Loucy (cell line): ENCODE measurements at regions not wholly inside any gene's neighbourhood (a gene's known extent, or its start where the extent isn't known, plus 50 kb on each side); places are given as distances from the start of the nearest gene placed in this dataset.

Experiments
- H2AFZ ChIP-seq: fragments of 200-600 bp; sonication (generic); 2 replicates; pipeline ENCODE4 v1.6.0; 2016; ENCODE audit warnings: antibody characterized with exemption, mild to moderate bottlenecking, low read length, moderate library complexity
- H3F3A ChIP-seq: fragments of 200-600 bp; 2 replicates; pipeline ENCODE4 v1.6.0; 2016; ENCODE audit warnings: antibody characterized with exemption, low read depth, mild to moderate bottlenecking
- H3K27me3 ChIP-seq: fragments of 200-600 bp; sonication (generic); 2 replicates; pipeline ENCODE4 v1.6.1; 2014; ENCODE audit warnings: low read length, mild to moderate bottlenecking; ENCODE audit not compliant: insufficient read depth, poor library complexity, severe bottlenecking
- H3K36me3 ChIP-seq: fragments of 200-600 bp; sonication (generic); 2 replicates; pipeline ENCODE4 v1.6.1; 2016; ENCODE audit warnings: low read length; ENCODE audit not compliant: insufficient read depth
- H3K4me1 ChIP-seq: fragments of 200-600 bp; sonication (generic); 2 replicates; pipeline ENCODE4 v1.5.1; 2014; ENCODE audit warnings: low read length, mild to moderate bottlenecking; ENCODE audit not compliant: insufficient read depth, poor library complexity, severe bottlenecking
- H3K4me2 ChIP-seq: fragments of 200-600 bp; sonication (generic); 2 replicates; pipeline ENCODE4 v1.6.0; 2014; ENCODE audit warnings: antibody characterized with exemption, low read length, low read depth, mild to moderate bottlenecking; ENCODE audit not compliant: poor library complexity, severe bottlenecking
- H3K4me3 ChIP-seq: fragments of 200-600 bp; sonication (generic); 2 replicates; pipeline ENCODE4 v1.5.1; 2014; ENCODE audit warnings: low read length, mild to moderate bottlenecking, mixed read lengths; ENCODE audit not compliant: poor library complexity, severe bottlenecking
- H3K79me2 ChIP-seq: fragments of 200-600 bp; sonication (generic); 2 replicates; pipeline ENCODE4 v1.6.1; 2014; ENCODE audit warnings: low read length; ENCODE audit not compliant: insufficient read depth
- H3K9ac ChIP-seq: fragments of 200-600 bp; sonication (generic); 2 replicates; pipeline ENCODE4 v1.6.0; 2014; ENCODE audit warnings: mild to moderate bottlenecking, low read depth, low read length, moderate library complexity; ENCODE audit not compliant: poor library complexity, severe bottlenecking
- H3K9me2 ChIP-seq: fragments of 200-600 bp; sonication (generic); replicated peaks from 2 replicates; pipeline ENCODE4 v1.6.1; 2016; ENCODE audit warnings: low read depth, low read length, mixed read lengths
- H3K9me3 ChIP-seq: fragments of 200-600 bp; sonication (generic); 2 replicates; pipeline ENCODE4 v1.6.1; 2014; ENCODE audit warnings: mild to moderate bottlenecking, antibody characterized with exemption, low read length, low read depth; ENCODE audit not compliant: insufficient read depth
- H4K20me1 ChIP-seq: fragments of 200-600 bp; sonication (generic); 2 replicates; pipeline ENCODE4 v1.6.0; 2014; ENCODE audit warnings: antibody characterized with exemption, low read length, mild to moderate bottlenecking; ENCODE audit not compliant: insufficient read depth, poor library complexity, severe bottlenecking
- EZH2phosphoT487 ChIP-seq: fragments of 200-600 bp; IDR thresholded peaks from 2 replicates; pipeline ENCODE4 v1.6.1; 2018; ENCODE audit warnings: antibody characterized with exemption, mild to moderate bottlenecking, moderate library complexity, borderline replicate concordance
- TF ChIP-seq, protein P1 (sequence below): fragments of 200-600 bp; sonication (generic); conservative IDR thresholded peaks from 2 replicates; pipeline ENCODE4 v1.5.1; 2014; ENCODE audit warnings: mild to moderate bottlenecking, antibody characterized with exemption, low read length

DNA sequence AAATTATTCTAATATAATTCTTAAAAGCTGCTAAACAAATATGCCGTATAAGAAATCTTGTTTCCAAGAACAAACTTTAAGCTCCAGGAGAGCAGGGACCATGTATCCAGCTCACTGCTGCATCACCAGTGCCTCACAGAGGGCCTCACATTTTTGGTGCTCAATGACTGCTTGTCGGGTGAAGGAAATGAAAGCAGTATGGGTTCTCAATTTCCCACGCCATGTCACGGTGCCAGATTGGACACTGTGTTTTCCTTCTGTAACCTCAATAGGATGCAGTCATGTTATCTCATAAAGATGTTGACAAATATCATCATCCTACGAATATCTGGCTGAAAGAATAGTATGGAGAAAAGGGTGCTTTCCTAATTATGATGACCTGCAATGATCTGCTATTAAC lies 64.7 kb downstream of the POU5F2 start:
- Histone ChIP-seq H2AFZ (no peak overlapping the region), H3K79me2 (no peaks in the 10 kb centered on the region), H3K36me3 (no peaks in the 10 kb centered on the region), H3K9ac (no peak overlapping the region), H3K9me2 (no peaks in the 10 kb centered on the region), H4K20me1 (no peaks in the 10 kb centered on the region), H3K4me2 (no peak overlapping the region), H3F3A (no peaks in the 10 kb centered on the region), H3K4me1 (peaks cover 4% of the 10 kb centered on the region), H3K4me3 (no peak overlapping the region), H3K9me3 (no peaks in the 10 kb centered on the region), H3K27me3 (no peaks in the 10 kb centered on the region)
- TF ChIP-seq, protein P1, sequence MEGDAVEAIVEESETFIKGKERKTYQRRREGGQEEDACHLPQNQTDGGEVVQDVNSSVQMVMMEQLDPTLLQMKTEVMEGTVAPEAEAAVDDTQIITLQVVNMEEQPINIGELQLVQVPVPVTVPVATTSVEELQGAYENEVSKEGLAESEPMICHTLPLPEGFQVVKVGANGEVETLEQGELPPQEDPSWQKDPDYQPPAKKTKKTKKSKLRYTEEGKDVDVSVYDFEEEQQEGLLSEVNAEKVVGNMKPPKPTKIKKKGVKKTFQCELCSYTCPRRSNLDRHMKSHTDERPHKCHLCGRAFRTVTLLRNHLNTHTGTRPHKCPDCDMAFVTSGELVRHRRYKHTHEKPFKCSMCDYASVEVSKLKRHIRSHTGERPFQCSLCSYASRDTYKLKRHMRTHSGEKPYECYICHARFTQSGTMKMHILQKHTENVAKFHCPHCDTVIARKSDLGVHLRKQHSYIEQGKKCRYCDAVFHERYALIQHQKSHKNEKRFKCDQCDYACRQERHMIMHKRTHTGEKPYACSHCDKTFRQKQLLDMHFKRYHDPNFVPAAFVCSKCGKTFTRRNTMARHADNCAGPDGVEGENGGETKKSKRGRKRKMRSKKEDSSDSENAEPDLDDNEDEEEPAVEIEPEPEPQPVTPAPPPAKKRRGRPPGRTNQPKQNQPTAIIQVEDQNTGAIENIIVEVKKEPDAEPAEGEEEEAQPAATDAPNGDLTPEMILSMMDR: no peak

DNA sequence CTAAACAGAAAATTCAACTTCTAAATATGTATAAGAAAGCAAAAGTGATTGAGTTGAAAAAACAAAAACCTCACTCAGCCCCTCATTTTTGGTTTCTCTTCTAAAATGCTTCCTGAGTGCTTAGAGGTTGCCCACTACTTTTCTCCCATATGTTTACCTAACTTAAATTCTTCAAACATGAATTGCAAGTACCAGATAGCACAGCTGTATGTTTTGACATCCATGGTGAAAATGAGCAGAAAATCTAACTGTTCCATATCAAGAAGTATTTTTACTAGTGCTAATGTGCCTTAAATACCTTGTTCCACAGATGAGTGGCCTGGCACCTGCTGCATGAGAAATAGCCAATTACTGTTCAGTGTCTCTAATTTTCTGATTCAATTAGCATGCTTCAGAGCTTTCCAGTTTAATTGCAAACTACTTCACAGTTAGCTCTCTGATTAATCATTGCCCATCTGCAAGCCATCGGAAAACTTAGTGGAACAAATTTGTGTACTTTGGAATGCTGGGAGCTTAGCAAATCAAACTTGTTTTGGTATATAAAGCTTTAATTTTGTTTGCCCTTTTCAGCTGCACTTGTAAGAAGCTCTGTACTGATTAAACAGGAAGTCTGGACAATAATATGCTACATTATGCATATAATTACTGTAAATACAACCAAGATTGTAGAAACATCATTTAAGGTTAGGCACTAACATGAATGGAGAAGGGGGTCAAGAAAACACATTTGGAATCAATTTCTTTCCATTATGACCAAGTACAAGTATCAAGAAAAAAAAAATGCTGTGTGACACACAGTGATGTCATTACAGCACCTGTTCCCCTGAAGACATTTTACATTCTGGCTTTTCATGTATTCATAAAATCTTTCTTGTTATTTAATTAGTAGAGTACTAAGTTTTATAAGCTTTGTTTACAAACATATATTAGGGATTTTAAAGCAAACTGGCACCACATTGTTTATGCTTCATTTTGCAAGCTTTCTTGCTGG lies 65.6 kb downstream of the POU5F2 start:
- H3K4me2 ChIP-seq: no peak overlapping the region
- H4K20me1 ChIP-seq: no peaks in the 10 kb centered on the region
- H3K36me3 ChIP-seq: no peaks in the 10 kb centered on the region
- H3K9me2 ChIP-seq: no peaks in the 10 kb centered on the region
- no peaks in the 10 kb centered on the region for H3K79me2 ChIP-seq
- 0 out of 2 replicates have a peak overlapping the region, but pooled peaks have one; percentile 27 for H2AFZ ChIP-seq
- no peak overlapping the region for H3K4me3 ChIP-seq
- H3K9ac ChIP-seq: no peak overlapping the region
- no peaks in the 10 kb centered on the region for H3K9me3 ChIP-seq
- TF ChIP-seq EZH2phosphoT487: no peak
- TF ChIP-seq, protein P1: no peak
- H3K27me3 ChIP-seq: no peaks in the 10 kb centered on the region
- peaks cover 4% of the 10 kb centered on the region for H3K4me1 ChIP-seq
- no peaks in the 10 kb centered on the region for H3F3A ChIP-seq

- Histone ChIP-seq H3K4me1 (peaks cover 4% of the 10 kb centered on the region), H2AFZ (no peak overlapping the region), H3K36me3 (no peaks in the 10 kb centered on the region), H3K9me2 (no peaks in the 10 kb centered on the region), H3K9me3 (no peaks in the 10 kb centered on the region), H4K20me1 (no peaks in the 10 kb centered on the region), H3K4me2 (no peak overlapping the region), H3K4me3 (no peak overlapping the region), H3F3A (no peaks in the 10 kb centered on the region), H3K79me2 (no peaks in the 10 kb centered on the region), H3K27me3 (no peaks in the 10 kb centered on the region), H3K9ac (no peak overlapping the region)
- TF ChIP-seq, protein P1: no peak
- no peak for TF ChIP-seq EZH2phosphoT487
These were observed 66.4 kb downstream of the POU5F2 start for GRCh38 chr5:93674866-93675459.
